ENCODE measurements at regions not wholly inside any gene's neighbourhood (a gene's known extent, or its start where the extent isn't known, plus 50 kb on each side); places are given as distances from the start of the nearest gene placed in this dataset.

DNA sequence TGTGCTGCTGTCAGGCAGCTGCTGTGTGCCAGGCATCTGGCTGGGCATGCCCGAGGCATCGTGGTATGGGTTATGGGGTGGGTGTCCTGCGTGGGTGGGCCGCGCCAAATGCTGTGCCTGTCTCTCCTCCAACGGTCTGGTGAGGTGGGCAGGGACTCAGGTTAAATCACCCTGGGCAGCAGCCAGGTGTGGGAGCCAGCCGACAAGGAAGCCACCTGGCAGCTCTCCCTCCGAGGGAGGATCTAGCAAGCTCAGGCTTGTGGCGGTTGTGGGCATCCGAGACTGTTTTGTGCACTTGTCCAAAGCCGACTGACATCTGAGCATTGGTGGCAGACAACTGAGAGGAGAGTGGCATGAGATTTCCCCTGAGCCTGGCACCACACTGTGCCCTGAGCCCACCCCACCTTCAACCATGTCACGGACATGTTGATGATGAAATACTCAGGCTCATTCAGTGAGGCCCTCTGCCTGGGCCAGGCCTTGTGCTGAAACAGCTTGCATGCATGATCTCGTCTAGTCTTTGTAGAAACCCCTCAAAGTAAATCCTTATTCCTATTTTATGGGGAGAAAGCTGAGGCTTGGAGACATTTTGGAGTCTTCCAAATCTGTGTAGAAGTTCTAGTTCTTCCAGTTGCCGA lies 181.8 kb upstream of the MYL2 start:
- no peak for DNase-seq

DNA sequence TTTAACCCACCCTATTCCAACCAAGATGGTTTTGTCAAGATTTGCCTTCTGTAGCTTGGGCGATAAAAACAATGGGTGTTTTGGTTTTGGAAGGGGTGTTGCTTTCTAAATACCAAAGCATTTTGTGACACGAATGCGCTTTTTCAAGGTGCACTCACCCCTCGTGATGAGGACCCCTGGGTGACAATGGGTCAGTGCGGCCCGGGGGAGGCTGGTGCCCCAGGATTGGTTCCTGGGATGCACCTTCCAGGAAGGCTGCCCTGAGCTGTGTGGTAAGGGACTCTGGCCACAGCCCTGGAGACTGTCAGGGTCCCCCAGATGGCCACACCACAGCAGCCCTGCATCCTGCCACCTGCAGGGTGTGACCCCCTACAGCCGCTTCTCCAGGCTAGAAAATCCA lies 180.6 kb upstream of the MYL2 start:
- no peak for DNase-seq

DNA sequence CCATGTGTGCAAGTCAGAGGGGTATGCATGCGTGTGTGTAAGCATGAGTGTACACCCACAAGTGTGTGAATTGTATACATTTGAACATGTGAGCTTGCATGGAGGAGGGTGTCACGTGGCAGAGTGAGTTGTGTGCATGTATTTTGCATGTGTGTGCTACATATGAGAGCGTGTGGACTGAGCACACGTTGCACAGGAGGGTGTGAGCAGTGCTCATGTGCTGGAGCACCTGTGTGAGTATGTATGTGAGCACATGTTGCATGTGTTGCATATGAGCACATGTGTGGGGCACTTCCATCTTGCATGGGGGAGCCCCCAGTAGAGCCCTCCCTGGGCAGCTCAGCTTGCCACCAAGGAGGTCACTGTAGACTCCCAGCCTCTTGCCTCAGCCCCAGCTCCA lies 180.2 kb upstream of the MYL2 start:
- DNase-seq, result no peak

DNA sequence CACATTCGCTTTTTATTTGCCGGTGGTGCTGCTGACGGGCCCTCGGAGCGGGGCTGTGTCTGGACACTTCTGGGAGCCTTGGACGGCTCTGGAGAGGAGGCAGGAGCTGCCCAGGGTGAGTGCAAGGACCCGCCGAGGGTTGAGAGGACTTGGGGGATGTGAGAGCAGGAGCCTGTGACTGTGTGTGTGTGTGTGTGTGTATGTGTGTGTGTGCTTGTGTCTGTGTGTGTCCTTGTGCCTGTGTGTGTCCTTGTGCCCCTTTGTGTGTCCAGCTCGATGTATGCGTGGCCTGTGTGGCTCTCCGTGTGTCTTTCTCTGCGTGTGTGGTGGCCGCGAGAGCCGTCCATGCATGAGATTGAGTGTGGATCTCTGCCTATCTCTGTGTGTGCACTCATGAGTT lies 179.6 kb upstream of the MYL2 start:
- no peak for DNase-seq

DNA sequence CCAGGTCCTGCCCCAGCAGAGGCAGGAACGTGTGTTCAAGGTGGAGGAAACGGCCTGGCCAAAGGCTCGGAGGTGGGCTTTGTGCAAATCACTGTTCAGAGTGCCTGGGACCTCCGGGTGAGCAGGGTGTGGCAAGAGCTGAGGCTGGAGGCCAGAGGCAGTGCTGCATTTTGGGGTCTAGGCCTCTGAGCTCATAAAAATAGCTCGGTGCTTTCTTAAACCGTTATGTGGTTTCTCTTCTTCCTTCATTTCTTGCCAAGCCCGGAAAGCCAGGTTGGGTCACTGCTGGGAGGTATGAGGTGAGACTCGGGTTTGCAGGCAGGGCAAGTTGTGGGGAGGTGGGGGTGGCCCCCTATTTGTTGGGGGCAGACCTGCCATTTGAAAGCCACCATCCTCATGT lies 178.8 kb upstream of the MYL2 start:
- DNase-seq, result no peak

DNA sequence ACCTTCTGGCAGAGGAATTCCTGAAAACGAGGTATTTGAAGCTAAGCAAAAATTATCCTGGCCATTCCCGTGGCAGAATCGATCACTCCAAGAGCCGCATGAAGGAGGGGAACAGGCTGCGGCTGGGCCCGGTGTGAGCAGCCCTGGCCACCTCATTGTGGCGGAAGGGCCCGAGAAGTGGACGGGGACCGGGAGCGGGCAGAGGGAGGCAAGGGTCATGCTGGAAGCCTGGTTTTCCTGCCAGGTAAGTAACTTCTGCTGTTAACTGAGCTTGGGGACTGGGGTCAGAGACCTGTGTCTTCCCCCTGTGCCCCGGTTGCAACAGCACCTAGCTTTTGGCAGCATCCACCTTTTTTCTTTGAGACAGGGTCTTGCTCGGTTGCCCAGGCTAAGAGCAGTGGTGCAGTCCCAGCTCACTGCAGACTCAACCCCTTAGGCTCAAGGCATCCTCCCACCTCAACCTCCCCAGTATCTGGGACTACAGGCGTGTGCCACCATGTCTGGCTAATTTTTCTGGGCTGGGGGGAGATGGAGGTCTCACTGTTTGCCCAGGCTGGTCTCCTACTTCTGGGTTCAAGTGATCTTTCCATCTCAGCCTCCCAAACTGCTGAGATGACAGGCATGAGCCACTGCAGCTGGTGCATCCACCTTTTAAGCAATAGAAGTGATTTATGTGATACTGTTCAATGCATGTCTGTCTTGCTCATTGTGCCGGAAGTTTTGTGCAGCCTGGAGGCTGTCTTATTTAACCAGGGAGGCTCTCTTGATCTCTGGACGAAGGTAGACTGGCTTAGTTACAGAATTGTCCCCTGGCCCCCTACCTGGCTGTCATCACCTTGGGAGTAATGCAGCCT lies 174.0 kb upstream of the MYL2 start:
- no peak for DNase-seq

DNA sequence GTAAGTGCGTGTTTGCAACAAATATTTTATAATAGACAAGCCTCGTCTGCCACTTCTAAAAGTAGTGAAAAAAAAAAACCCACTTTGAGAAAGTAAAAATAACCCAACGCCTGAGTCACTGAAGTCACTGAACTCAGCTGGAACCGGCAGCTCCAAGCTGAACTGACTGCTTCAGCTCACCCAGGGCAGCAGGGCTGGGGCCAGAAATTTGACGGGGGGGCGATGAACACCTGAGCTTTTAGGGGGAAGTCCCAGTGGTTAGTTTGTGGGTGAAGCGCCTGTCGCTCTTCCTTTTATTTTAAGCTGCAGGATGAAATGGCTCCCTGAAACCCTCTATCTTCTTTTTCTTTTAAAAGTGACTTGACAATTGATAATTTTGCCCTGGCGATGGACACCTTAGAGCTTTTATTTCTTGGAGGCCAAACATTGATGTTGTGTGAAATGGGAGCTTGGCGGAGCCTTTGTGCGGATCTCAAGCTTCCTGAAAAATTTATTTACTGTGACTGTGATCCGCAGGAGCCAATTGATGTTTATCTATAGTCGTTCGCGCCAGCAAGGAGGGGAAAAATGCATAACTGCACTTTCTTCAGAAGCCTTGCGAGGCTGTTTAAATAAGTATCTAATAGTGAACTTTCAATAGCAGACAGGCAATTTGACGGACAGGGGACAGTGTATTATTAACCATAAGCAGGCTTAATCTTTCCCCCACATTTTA lies 173.2 kb upstream of the MYL2 start:
- DNase-seq, result peak; percentile 24

DNA sequence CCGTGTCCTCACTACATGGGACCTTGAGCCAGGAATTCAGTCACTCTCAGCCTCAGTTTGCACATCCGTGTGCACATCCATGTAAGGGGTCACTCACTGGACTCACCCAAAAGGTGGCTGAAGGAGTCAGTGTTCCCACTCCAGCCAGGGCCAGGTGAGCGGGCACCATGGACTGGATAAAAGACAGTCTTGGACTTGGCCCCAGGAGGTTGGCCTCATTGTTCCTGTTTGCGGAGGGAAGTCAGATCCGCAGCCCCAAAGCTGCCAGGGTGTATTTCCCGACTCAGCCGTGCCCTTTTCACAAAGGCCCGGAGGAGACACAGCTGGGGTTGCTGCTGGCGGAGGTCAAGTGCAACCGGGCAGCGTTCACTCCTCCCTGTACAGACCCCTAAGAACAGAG lies 170.7 kb upstream of the MYL2 start:
- no peak for DNase-seq

DNA sequence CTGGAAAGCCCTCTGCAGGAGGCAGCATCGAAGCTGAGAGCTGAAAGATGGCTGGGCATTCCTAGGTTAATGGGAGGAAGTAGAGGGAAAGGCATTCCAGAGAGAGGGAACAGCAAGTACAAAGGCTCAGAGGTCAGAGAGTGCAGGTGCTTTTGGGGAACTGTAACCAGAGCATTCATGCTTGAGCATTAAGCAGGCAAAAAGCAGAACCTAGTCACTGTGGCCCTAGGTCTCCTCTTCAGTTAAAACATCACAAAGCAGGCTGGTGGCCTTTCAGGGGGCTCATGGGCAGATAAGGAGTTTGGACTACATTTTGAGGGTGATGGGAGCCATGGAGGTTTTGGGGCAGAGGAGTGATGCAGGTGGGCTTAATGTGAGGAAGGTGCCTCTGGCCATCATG lies 169.2 kb upstream of the MYL2 start:
- DNase-seq, result no peak

DNA sequence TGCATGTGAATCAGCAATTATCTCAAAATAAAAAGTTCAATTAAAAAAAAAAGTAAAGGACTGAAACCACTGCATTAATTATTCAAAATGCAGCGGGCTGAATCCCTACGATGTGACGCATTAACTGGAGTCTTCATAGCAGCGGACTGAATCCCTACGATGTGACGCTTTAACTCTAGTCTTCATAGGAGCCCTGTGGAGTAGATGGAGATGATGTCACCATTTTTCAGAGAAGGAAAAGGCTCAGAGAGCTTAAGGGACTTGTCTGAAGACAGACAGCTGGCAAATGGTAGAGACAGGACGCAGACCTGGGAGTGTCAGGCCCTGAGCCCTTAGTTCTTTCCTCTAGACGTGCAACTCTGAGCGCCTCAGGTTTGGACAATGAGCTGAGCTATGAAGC lies 168.0 kb upstream of the MYL2 start:
- no peak for DNase-seq

DNA sequence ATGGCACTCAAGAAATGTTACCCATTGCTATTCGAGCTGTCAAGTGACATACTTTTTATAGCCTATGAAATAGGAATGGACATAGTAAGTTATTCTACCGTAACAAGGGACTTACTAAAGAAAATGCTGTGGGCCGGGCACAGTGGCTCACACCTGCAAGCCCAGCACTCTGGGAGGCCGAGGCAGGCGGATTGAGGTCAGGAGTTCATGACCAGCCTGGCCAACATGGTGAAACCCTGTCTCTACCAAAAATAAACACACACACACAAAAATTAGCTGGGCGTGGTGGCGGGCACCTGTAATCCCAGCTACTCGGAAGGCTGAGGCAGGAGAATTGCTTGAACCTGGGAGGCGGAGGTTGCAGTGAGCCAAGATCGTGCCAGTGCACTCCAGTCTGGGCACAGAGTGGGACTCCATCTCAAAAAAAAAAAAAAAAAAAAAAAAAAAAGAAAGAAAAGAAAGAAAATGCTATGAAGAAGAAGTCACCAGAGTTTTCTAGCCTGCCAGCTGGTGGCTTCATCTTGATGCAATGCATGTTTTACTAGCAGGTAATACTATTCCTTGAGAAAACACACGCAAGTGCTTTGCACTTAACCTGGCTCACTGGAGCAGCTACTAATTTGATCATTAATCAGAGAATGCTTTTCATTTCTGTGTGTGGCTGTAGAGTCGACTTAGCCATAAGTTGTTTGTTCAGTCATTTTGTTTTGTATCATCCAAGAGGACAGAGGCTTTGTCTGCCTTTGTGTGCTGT lies 166.7 kb upstream of the MYL2 start:
- DNase-seq, result no peak

DNA sequence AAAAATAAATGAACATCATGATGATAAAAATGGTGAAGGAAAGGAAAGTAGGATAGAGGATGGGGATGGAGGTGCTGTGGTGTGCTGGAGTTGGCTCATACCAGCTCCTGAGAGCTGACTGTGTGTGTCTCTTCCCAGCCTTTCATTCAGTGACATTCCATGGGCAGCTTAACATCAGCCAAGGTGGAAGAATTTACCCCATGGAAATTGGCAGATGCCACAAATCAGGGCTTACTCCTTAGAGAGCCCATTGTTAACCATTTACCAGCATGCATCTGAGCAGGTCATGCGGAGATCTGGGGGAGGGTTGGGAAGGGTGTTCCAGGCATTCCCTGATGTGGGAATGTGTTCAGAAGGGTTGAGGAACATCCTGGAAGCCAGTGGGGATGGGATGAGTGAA lies 164.7 kb upstream of the MYL2 start:
- DNase-seq, result no peak

DNA sequence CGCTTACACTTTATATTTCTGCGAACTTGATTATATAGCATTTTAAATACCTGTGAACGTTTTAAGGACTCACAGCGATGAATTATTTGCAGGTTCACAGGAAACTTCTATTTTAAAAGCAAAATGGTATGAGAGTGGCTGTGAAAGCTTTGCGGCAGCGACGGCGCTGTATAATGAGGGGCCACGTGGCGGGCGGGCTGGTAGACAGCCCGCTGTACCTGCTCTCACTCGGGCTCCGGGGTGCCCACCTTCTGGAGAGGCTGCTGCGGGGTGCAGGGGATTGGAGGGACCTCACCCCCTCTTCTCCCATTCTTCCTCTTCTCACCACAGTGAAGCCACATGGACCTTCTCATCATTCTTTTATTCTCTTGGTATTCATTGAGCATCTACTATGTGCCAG lies 164.2 kb upstream of the MYL2 start:
- DNase-seq, result no peak

DNA sequence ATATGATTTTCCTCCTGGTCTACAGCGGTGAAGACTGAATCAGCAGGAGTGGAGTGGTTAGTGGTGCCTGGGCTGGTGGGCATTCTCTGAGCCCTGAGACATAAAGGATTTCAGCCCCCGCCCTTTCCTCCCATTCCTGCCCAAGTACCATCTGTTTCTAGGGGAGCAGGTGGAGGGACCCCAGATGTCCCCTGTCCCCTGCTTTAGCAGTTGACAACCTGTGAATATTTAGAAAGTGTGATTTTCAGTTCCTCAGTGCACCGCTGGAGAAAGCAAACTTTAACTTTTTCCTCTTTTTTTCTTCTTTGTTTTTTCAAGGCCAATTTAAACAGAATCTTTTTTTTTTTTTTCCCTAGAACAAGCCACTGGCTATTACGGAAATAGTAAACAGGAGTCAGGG lies 163.8 kb upstream of the MYL2 start:
- no peak for DNase-seq

DNA sequence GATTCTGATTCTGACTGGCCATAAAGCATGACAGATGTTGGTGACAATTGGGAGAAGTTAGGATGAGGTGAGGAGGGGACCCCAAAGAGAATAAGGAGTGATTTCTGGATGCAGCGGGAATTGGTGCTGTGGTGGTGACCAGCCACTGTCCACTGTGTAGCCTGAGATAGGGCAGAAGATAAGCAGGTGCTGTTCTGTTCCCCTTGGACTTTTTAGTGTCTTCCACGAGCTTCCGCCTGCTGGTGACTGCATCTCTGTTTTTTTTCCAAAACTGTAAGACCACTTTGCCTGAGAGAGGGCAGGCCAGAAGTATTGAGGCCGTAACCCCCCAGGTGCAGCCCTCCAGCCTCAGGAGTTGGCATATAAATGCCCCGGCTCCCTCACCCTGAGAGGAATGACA lies 161.2 kb upstream of the MYL2 start:
- no peak for DNase-seq

DNA sequence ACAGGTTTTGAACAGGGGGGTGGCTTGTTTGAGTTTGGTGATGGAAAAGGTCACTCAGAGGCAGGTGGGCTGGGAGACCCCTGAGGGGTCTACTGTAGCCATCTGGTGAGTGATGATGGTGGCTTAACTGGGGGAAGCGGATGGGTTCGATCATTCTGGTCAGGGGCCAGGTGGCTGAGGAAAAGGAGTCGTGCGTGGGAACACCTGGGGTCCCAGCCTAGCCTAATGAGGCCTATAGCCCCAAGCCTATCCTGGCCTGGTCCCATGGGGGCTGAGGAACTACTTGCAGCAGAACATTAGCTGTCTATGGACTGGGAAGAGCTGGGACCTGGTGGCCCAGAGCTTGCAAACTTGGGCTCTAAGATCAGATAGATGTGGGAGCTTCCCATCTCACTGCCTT lies 158.4 kb upstream of the MYL2 start:
- no peak for DNase-seq

DNA sequence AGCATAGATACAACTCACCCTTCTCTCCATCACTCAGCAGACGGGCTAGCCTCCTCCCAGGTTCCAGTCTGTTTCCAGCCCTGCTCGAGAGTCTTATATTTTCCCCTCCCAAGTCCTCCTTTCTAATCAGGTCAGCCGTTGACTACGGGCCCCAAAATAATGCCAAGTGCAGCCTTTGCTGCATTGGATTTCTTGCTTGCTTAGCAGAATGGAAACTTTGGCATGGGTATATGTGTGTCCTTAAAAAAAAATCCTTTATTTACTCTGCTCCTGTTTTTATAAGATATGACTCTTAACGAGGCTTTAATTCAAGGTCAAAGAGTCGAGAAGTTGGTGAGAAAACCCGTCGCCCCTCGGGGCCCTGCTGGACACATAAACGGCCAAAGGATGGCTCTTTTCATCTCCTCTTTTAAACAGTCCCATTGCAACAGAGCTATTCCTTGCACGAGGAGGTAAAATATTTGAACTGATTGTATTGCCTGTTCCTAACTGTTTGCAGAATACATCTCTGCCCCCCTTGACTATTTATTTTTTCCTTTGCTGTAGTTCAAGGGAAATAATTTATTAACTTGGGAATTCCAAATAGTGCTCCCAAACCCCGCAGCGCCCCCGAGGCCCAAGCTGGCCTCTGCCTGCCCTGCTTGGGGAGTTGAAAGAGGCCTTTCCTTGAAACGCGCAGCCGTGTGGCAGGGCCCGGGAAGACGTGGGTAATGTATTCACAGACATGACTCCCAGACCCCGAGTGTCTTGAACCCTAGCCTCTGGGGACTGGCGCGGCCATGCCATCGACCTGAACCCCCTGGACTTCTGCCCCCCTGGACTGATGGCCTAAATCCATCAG lies 156.5 kb upstream of the MYL2 start:
- DNase-seq, result no peak

DNA sequence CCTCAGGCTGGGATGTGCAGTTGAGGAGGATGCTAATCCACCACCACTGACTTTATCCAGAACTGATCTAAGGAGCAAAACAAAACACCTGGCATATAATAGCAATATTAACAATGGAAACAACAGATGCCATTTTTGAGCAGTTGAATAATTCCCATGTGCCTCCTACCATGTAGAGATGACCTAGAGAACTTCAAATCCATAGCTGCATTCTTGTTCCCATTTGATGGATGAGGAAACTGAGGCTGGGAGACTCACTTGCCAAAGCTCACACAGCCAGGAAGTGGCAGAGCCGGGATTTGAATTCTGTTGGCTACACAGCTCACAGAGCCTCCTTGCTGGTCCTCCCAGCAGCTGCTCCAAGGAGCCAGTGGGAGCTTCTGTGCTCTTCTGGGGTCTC lies 155.8 kb upstream of the MYL2 start:
- no peak for DNase-seq

DNA sequence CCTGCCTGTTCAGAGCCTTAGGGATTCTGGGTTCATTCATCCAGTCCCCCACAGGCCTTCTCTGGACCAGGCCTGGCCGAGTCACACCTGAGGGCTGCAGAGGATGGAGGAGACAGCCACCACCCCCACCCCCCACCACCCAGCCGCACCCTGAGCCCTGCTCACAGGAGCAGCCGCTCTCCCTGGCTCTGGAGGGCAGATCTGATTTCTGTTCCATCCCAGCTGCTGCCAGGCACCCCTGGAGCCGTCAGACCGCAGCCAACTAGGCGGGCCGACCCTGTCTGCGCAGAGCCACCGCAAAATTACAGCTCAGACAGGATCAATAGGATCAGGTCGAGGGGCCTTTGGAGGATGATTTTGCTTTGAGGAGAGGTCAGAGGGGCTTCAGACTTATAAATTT lies 154.6 kb upstream of the MYL2 start:
- DNase-seq, result no peak

DNA sequence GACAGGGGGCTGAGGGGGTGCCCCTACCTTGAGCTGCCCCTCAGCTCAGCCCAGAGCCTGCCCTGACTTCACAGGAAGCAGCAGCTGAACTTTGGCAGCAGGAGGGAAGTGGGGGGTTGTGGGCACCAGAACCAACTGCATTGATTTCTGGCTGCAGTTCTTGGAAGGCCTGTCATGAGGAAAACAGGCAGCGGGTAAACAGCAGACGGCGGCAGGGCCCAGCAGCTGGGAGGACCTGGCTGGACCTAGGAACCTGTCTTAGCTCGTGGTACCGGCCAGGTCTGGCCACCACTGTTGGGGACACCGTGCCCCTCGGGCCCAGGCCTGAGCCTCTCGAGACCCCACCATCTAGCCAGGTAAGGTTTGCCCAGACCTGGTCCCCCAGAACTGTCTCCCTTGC lies 154.2 kb upstream of the MYL2 start:
- DNase-seq, result no peak

DNA sequence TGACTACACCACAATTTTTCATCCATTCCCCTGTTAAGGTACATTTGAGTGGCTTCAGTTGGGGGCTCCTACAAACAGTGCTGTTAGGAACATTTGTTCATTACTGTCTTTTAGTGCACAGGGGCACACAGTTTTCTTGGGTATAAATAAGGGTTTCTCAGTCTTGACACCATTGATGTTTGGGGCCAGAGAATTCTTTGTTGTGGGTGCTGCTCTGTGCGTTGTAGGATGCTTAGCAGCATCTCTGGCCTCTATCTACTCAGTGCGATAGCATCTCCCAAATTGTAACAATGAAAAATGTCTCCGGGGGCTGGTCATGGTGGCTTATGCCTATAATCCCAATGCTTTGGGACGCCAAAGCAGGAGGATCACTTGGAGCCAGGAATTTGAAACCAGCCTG lies 153.0 kb upstream of the MYL2 start:
- DNase-seq, result no peak

DNA sequence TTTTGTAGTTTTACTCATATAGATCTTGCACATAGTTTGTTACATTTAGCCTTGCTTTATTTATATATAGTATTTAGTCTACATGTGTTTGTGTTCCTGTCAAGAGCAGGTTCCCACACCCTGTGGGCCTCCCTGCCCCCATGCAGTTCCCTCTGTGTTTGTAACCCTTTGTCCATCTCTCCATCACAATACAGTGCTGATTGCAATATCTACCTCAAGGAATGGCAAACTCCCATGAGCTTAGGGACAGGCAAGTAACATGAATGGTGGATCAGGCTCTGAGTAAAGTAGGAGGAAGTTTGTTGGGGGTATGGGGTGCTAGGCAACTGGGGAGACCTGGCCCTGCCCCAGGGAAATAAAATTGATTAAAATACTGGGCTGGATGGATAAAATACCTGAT lies 151.9 kb upstream of the MYL2 start:
- no peak for DNase-seq

DNA sequence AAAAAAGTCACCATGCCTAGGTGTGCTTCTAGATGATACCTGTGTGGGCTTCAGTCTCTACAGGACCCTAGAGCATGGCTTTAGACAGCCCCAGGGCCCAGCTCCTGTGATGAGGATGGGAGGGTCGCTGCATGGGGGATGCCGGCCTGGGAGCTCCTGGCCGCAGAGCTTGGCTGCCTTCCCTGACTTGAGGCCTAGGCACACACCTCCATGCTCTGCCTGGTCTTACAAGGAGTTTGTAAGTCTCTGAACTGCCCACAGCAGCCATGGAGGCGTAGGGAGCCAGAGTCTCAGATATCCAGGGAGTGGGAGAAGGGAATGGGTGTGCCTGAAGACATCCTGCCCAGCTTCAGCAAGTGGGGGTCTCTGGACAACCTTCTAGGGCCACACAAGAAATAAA lies 149.5 kb upstream of the MYL2 start:
- DNase-seq, result no peak

All from CD4-positive, alpha-beta T cell treated with Interleukin-21 for 1 hour (primary cell).